Activated naive CD4-positive, alpha-beta T cell treated with anti-CD3 and anti-CD28 coated beads, Interleukin-2, amount 50 U/mL, for 72 hours (primary cell): ENCODE measurements at regions not wholly inside any gene's neighbourhood (a gene's known extent, or its start where the extent isn't known, plus 50 kb on each side); places are given as distances from the start of the nearest gene placed in this dataset.

ENCODE experiments used
- ATAC-seq, 2 donors: fragments of 150-1000 bp; cut with Tn5 transposase; 2 replicates each; pipeline ENCODE4 v1.10.0; 2021; ENCODE audit warnings: mild to moderate bottlenecking in 2 of 2, moderate library complexity in 2 of 2
- DNase-seq, 2 donors: peaks; one replicate each; pipeline ENCODE4 v3.0.0; 2021 to 2022; ENCODE audit warnings: low spot score in 2 of 2
- H3K27ac Mint-ChIP-seq, 2 donors: one replicate each; pipeline ENCODE4 v1.8.0; 2022; ENCODE audit warnings: mild to moderate bottlenecking in 2 of 2, mixed read lengths in 2 of 2
- H3K36me3 Mint-ChIP-seq, 2 donors: one replicate each; pipeline ENCODE4 v1.8.0; 2022; ENCODE audit warnings: mixed read lengths in 2 of 2
- H3K9me3 Mint-ChIP-seq, 2 donors: one replicate each; pipeline ENCODE4 v1.8.0; 2022; ENCODE audit warnings: mixed read lengths in 2 of 2

DNA sequence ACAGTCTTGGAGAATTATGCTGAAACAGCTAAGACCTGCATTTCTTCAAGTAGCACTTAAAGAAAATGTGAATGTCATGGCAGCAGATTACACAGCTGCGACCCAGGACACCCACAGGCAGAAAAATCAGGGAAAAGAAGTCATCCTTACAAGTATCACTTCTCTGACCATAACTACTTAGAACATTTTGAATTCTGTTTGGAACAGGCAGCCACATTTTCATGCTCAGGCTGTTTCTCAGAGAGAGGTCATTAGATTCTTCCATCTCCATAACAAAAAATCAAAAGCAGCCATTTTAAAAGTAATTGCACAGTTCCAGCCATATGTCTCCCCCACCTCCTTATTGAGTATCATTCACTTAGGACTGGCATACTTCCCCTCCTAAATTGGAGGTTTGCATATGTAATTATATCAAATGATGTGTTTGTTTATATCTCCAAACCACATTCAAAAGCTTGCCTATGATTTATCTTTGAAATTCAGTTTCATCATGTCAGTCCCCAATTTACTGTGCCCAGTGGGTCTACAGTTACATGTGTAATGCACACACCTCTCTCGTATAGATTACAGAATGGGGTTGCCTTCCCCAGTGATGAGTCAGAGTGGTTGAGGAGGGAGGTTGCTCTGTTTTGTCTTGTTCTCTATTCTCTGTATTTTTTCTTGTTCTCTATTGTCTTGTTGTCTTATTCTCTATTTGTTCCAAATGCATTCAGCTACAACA, 276.5 kb upstream of the MTNR1B start:
- DNase-seq: no peak
- ATAC-seq: no peak
- Mint-ChIP-seq H3K36me3 (no peaks in the 10 kb centered on the region), H3K9me3 (peaks cover 0 to 10% of the 10 kb centered on the region in 2 donors), H3K27ac (no peak overlapping the region)

DNA sequence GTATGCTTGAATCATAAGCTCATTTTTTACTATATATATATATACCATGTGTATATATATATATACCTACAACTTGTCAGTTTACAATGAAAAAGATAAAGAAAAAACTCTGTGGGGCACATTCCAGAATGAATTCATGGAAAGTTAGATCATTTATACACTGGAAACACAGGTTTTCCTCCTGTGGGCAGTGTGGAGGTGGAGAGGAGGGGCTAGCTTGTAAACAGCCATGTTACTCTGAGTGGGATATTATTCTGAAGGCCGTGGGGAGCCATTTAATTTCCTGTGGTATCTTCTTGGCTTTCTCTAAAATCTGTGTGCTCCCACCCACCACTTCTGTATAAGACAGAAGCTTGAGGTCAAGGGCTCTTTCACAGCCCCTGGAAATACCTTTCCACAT, 273.4 kb upstream of the MTNR1B start:
- Mint-ChIP-seq H3K9me3 (peaks cover 0 to 3% of the 10 kb centered on the region in 2 donors), H3K36me3 (no peaks in the 10 kb centered on the region), H3K27ac (no peak overlapping the region)
- DNase-seq: no peak
- ATAC-seq: no peak

DNA sequence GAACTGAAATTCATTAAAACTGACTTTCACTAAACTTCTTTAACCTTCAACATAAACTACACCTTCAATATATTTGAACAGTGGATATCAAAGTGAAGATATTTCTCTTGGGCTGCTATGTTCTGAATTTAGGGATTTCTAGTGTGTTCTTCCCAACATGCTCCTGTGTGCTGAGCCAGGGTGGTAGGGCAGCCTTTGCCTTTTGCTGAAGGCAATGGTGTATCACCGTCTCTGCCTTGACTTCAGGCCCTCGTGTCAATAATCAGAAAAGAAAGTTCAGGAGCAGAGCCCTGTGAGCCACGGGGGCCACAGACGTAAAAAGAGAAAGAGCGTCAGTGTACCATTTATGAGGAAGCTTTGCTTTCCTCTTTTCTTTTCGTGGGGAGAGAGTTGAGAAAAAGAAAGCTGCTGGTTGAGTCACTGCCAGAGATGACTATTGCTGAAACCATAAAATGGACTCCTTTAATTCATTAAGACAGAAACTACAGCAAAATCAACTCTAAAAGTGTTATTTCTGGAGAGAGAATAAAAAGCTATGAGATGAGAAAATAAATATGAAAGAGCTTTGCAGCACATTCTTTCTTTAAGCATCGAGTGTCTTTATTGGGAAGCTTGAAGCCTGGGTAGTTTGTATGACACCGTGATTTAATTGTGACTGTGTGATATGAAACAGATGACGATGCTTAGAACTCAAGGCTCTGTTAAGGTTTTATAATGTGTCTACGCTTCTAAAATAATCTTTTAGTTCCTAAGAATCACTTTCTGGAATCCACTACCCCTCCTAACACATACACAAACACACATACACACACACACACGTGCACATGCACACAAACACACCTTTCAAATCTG, 271.8 kb upstream of the MTNR1B start:
- ATAC-seq: peak in 1 of 2 donors; percentile 40
- no peaks in the 10 kb centered on the region for H3K36me3 Mint-ChIP-seq
- H3K27ac Mint-ChIP-seq: no peak overlapping the region

DNA sequence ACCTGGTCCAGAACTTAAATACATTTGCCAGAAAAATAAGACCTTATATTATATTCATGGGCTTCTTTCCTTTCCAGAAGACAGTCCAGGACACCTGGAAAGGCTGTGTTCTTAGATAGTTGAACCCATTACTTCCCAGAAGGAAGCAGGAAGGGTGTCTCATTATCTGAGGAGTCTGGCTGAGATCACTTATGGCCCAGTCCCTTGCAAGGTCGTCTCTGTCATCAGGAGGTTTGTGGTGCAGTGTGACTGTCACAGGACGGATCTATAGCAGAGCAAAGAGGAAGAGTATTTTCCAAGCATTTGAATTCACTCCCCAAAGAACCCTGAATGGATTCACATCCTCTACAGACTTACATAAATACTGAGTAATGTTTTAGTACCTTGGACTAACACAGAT, 270.7 kb upstream of the MTNR1B start:
- Mint-ChIP-seq H3K9me3 (peaks cover 0 to 3% of the 10 kb centered on the region in 2 donors), H3K36me3 (no peaks in the 10 kb centered on the region), H3K27ac (no peak overlapping the region)
- DNase-seq: no peak
- ATAC-seq: no peak

More for the DNA sequence above, 271.8 kb upstream of the MTNR1B start:
- DNase-seq: no peak
- peaks cover 0 to 3% of the 10 kb centered on the region in 2 donors for H3K9me3 Mint-ChIP-seq

DNA sequence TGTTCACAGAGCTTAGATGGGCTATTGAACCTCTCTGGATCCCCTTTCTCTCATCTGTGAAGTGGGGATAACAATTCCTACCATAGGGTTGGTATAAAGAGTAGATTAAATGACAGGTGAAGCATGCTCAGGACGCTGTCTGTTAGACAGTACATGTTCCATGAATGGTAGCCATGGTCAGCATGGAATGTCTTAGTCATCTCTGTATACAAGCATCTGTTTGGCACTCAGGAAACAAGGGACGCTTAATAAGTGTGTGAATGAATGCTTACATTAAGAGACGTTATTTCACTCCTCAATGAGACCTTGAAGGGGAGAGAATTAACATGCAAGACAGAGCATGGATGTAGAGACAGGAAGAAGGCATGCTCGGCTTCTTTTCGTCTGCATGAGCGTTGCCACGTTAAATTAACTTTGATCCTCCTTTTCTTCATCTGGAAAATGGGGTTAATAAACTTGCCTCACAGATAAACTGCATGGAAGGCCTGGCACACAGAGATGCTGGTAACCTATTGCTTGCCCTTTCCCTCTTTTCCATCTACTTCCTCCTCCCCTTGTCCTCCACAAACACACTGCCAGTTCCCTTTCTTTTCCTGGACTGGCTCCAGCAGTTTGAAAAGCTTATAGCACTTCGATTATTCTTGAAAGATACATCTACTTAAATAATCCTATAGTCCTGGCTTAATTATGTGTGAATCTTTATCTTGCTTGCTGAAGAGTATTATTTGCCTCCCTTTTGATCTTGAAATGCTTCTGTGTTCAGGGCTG, 267.2 kb upstream of the MTNR1B start:
- ATAC-seq (no peak), DNase-seq (no peak)
- Mint-ChIP-seq H3K9me3 (peaks cover 6 to 9% of the 10 kb centered on the region in 2 donors), H3K36me3 (no peaks in the 10 kb centered on the region), H3K27ac (no peak overlapping the region)

DNA sequence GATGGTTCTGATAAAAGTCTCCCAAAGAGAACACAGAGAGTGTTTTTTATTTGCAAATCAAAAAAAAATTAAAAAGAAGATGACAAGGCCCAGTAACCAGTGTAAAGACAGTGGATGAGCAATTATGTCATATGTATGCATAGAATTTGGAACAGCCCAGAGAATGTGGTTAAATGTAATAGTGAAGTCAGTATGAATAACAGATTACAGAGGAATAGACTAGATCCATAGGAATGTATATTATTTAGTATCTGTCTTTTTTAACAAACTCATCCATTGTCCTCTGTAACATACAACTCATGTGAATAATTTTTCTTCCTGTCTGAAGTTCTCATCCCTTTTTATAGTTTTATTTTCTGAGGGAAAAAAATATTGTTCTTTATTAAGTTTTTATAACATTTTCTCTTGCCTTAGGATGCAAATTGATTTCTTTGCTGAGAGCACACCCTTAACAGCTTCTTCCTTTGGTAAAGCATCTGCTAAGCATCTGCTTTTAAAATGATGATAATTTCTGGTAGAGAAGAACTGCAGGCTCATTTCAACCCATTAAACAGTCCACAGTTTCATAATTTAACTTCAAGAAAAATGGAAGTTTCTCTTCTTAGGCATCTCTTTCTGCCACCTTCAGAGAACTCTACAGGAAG, 266.5 kb upstream of the MTNR1B start:
- no peak for DNase-seq
- H3K27ac Mint-ChIP-seq: no peak overlapping the region

DNA sequence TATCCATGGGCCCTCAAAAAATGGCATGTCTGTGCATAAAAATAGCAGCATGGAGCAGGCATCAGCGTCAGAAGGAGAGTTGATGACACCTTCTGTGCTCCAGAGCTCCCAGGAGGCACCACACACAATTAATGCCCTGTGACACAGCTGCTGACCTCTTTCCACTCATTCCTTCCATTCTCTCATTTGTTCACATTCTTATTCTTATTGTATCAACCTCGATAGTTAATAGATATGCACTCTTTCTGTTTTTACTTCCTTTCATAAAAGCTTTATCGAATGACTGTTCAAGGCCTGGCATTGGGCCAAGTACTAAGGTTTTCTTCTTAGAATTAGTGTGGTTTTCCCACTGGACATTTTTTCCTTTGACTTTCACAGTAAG, 266.0 kb upstream of the MTNR1B start:
- H3K9me3 Mint-ChIP-seq: peaks cover 6 to 9% of the 10 kb centered on the region in 2 donors
- ATAC-seq (peak in 1 of 2 donors; percentile 38), DNase-seq (no peak)
- H3K27ac Mint-ChIP-seq: no peak overlapping the region
- no peaks in the 10 kb centered on the region for H3K36me3 Mint-ChIP-seq

More for the DNA sequence above, 266.5 kb upstream of the MTNR1B start:
- no peaks in the 10 kb centered on the region for H3K36me3 Mint-ChIP-seq
- peaks cover 6 to 9% of the 10 kb centered on the region in 2 donors for H3K9me3 Mint-ChIP-seq
- ATAC-seq: no peak

DNA sequence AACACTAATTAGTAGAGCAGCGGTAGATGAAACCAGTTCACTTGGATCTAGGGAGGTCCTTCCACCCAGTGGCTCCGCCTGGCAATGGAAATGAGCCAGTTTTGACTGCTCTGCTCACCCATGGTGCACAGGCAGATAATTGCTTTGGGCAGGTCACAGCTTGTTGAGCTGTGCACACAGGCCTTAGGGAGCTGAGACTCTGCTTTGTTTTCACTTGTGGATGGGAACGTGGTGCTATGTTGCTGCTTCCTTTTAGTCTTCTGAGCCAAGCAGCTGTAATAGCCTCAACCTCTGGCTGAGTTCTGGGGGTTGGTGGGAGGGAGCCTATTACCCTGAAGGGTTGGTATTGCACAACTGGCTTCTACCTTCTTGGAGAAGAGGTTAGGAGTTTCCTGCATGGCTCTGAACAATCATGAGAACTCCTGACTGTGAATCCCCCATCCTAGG, 262.3 kb upstream of the MTNR1B start:
- no peak for DNase-seq
- no peak for ATAC-seq
- Mint-ChIP-seq H3K27ac (no peak overlapping the region), H3K36me3 (no peaks in the 10 kb centered on the region), H3K9me3 (peaks cover 6 to 9% of the 10 kb centered on the region in 2 donors)

DNA sequence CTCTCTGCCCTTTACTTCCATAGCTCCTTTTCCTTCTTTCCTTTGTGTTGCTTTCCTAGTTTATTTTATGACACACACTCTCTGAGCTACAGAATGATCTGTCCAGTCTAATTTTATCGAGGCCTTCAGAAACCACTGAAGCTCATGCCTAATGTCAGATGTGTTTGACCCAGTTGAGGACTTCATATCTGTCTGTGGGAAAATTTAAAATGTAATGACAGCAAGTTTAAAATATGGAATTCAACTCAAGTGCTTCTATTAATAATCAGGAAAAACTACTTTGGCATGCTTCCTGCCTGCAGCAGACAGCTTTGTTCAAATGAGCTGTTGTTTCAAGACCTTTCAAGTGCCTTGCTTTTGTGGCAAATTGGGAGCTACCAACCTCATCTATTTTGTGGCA, 261.8 kb upstream of the MTNR1B start:
- H3K36me3 Mint-ChIP-seq: no peaks in the 10 kb centered on the region
- no peak for DNase-seq
- ATAC-seq: no peak
- H3K9me3 Mint-ChIP-seq: peaks cover 6 to 9% of the 10 kb centered on the region in 2 donors
- H3K27ac Mint-ChIP-seq: no peak overlapping the region

DNA sequence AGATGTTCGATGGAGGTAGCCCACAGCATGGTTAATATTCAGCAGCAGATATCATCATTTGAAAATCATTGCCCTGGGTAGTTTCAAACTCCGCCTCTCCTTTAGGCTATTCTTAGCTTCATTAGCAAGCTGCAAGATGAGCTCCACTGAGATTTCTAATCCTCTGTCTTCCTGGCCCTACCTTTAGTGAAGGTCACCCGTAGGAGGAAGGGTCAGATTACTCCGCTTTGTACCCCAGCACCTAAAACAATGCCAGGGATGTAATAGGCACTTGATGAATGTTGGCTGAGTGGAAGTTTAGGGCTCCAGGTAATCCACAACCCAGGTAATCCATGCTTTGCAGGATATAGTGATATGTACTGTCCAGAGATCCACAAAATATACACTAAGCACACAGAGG, 260.1 kb upstream of the MTNR1B start:
- no peak for DNase-seq
- Mint-ChIP-seq H3K36me3 (no peaks in the 10 kb centered on the region), H3K9me3 (peaks cover 6 to 9% of the 10 kb centered on the region in 2 donors), H3K27ac (no peak overlapping the region)
- no peak for ATAC-seq

DNA sequence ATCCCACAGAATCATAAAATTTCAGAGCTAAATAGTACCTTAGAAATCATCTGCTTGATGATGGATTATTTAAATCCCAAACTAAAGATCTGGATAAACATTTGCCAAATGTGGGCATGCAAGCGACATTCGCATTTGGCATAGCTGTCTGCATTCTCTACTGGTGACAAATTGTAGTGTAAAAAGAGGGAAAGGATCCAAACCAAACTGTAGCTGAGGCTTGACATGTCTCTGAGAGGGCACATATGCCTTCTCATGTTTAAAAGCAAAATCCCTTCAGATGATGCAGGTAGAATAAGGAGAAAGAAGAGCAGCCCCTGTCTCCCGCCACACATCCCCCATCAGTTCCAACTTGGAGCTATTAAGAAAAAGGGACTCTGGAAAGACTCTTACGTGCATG, 257.5 kb upstream of the MTNR1B start:
- Mint-ChIP-seq H3K9me3 (peaks cover 6 to 9% of the 10 kb centered on the region in 2 donors), H3K27ac (no peak overlapping the region), H3K36me3 (no peaks in the 10 kb centered on the region)
- ATAC-seq (no peak), DNase-seq (no peak)

DNA sequence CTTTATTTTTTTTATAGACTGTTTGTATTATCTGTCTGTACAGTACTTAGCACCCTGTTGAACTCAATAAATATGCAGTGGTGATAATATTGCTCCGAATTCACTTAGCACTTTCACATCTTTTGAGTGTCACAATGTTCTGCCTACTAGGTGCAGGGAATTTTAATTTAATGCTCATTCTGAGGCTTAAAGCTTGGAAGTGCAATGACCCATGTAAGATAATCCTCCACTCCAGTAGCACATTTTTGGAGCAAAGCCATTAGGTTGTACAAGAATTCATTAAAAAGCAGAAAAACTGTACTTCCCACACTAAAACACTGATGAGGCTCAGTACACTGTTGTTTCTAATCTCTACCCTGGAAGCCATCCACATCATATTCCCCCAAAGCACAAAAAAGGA, 255.3 kb upstream of the MTNR1B start:
- Mint-ChIP-seq H3K9me3 (peaks cover 6 to 9% of the 10 kb centered on the region in 2 donors), H3K36me3 (no peaks in the 10 kb centered on the region), H3K27ac (no peak overlapping the region)
- no peak for DNase-seq
- no peak for ATAC-seq

DNA sequence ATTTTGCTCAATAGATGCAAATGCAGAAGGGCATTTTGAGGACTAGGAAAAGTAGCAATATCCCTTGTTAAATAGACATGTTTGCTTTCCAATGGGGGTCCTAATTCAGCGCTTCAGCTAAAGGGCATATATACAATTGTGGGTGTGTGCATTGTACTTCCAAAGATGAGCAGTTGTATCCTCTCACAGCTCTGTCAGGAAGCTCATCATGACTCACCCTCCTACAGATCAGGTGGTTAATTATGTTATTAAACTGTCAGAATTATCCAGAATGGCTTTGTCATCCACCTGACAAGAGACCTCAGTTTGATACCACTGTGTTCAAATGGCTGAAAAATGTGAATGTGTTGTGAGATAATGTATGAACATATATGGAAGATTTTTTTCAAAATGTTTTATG, 252.2 kb upstream of the MTNR1B start:
- Mint-ChIP-seq H3K9me3 (peaks cover 6 to 9% of the 10 kb centered on the region in 2 donors), H3K27ac (no peak overlapping the region), H3K36me3 (no peaks in the 10 kb centered on the region)
- no peak for DNase-seq
- no peak for ATAC-seq

DNA sequence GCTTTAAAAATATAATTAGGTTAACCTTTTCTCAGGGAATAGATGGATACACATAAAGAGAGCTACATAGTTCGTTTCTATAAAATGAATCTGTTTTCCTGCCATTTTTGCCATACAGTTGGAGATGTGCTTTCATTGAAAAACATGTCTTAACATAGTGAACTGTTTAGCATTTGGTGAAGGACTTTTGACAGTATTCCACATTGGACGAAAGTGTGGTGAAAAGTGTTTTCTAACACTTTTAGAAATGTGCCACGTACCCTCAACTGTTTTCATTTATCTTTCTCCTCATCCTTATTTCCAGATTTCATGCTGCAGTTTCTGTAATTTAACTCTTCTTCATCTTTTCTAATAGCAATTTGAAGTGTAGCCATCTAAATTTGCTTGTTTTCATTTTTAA, 249.1 kb upstream of the MTNR1B start:
- Mint-ChIP-seq H3K27ac (no peak overlapping the region), H3K9me3 (peaks cover 16% of the 10 kb centered on the region in 2 donors), H3K36me3 (peaks cover 0 to 10% of the 10 kb centered on the region in 2 donors)
- DNase-seq (no peak), ATAC-seq (no peak)

DNA sequence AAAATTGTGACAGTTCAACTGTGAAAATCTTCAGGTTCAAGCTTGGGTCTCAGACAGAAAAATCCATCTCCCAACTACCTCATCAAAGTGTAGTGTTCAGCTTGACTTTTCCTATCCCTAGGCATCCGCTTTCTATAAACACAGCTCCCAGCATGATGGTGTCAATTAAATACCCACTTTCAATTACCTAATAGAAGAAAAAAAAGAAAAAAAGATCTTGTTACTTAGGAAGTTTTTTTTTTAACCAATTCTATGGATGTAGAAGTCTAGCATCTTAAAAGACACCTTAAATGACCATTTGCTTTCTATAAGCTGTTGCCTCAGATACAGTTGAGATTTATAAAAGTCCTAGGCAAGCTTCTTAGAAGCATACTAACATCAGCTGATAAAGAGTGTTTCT, 244.1 kb upstream of the MTNR1B start:
- DNase-seq: no peak
- ATAC-seq: no peak
- H3K9me3 Mint-ChIP-seq: peaks cover 7 to 10% of the 10 kb centered on the region in 2 donors
- H3K27ac Mint-ChIP-seq: no peak overlapping the region
- peaks cover 0 to 10% of the 10 kb centered on the region in 2 donors for H3K36me3 Mint-ChIP-seq

DNA sequence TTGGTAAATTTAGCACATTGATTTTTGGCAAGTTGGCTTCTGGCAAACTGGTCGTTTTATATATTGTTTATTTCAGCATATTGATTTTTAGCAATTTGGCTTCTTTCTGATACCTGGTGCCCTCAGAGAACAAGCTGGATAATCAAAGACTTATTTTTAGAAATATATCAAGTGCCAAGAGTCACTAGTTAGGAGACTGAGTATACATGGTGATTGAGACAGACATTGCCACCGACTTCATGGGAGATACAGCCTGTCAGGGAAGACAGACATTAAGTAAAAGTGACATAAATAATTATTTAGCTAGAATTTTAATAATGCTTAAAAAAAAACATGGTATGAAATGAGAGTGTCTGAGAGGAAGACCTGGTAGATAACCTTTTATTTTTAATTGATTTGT, 242.3 kb upstream of the MTNR1B start:
- Mint-ChIP-seq H3K36me3 (peaks cover 0 to 10% of the 10 kb centered on the region in 2 donors), H3K9me3 (peaks cover 7 to 10% of the 10 kb centered on the region in 2 donors), H3K27ac (no peak overlapping the region)
- DNase-seq (no peak), ATAC-seq (no peak)
